ENCODE measurements at regions not wholly inside any gene's neighbourhood (a gene's known extent, or its start where the extent isn't known, plus 50 kb on each side); places are given as distances from the start of the nearest gene placed in this dataset.

GRCh38 chr20:6887966-6888365 lies 120.5 kb downstream of the BMP2 start:
- TF ChIP-seq, protein P1, sequence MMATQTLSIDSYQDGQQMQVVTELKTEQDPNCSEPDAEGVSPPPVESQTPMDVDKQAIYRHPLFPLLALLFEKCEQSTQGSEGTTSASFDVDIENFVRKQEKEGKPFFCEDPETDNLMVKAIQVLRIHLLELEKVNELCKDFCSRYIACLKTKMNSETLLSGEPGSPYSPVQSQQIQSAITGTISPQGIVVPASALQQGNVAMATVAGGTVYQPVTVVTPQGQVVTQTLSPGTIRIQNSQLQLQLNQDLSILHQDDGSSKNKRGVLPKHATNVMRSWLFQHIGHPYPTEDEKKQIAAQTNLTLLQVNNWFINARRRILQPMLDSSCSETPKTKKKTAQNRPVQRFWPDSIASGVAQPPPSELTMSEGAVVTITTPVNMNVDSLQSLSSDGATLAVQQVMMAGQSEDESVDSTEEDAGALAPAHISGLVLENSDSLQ (IDR thresholded peaks at IDR 0.05), result no peak
- no peak for TF ChIP-seq NFRKB (IDR thresholded peaks at IDR 0.05)
- no peak for TF ChIP-seq FOXK2 (IDR thresholded peaks at IDR 0.05)
